Retinal pigment epithelial cell (primary cell): ENCODE measurements at regions not wholly inside any gene's neighbourhood (a gene's known extent, or its start where the extent isn't known, plus 50 kb on each side); places are given as distances from the start of the nearest gene placed in this dataset.
A peak's percentile ranks its signal among the peaks of the same experiment; 100 is the strongest.
"Not testable (repeated sequence)": the region's sequence is repeated elsewhere in the genome, so short reads cannot be mapped to it uniquely, and the experiment has no call there.

Source experiments
- DNase-seq: peaks from one replicate; pipeline ENCODE4 v3.0.0-alpha.2; 2010; ENCODE audit warnings: low read depth
- H3K4me3 ChIP-seq: 2 replicates; pipeline ENCODE4 v1.5.1; 2011; ENCODE audit warnings: mild to moderate bottlenecking, low read length, control low read depth, moderate library complexity
- CTCF ChIP-seq: conservative IDR thresholded peaks from 2 replicates; pipeline ENCODE4 v1.5.1; 2011; ENCODE audit warnings: low read depth, low read length, control low read depth, inconsistent platforms

GRCh38 chr2:183533021-183533420, 408.8 kb downstream of the NUP35 start:
- no peak for TF ChIP-seq CTCF
- no peak overlapping the region for H3K4me3 ChIP-seq
- no peak for DNase-seq

- no peak for DNase-seq
- no peak overlapping the region for H3K4me3 ChIP-seq
- TF ChIP-seq CTCF = no peak
Observed at GRCh38 chr2:183536290-183536689, 412.0 kb downstream of the NUP35 start.

- H3K4me3 ChIP-seq = no peak overlapping the region
- no peak for TF ChIP-seq CTCF
- DNase-seq = no peak
Observed at GRCh38 chr2:183536714-183537113, 412.5 kb downstream of the NUP35 start.

- peak; percentile 96 for DNase-seq
Observed at GRCh38 chr2:183541766-183542165, 417.5 kb downstream of the NUP35 start.

GRCh38 chr2:183542606-183543005, 418.4 kb downstream of the NUP35 start:
- no peak for TF ChIP-seq CTCF
- no peak for DNase-seq

More at GRCh38 chr2:183541766-183542165, 417.5 kb downstream of the NUP35 start:
- H3K4me3 ChIP-seq = no peak overlapping the region
- TF ChIP-seq CTCF = no peak

GRCh38 chr2:183543222-183543621, 419.0 kb downstream of the NUP35 start:
- H3K4me3 ChIP-seq = no peak overlapping the region
- no peak for TF ChIP-seq CTCF
- DNase-seq = no peak

More at GRCh38 chr2:183542606-183543005, 418.4 kb downstream of the NUP35 start:
- H3K4me3 ChIP-seq = no peak overlapping the region

GRCh38 chr2:183543731-183544130, 419.5 kb downstream of the NUP35 start:
- DNase-seq = no peak
- TF ChIP-seq CTCF = no peak
- no peak overlapping the region for H3K4me3 ChIP-seq

GRCh38 chr2:183546560-183547350, 422.5 kb downstream of the NUP35 start:
- DNase-seq, H3K4me3 ChIP-seq: not testable (repeated sequence)
